ENCODE measurements at regions not wholly inside any gene's neighbourhood (a gene's known extent, or its start where the extent isn't known, plus 50 kb on each side); places are given as distances from the start of the nearest gene placed in this dataset.
"Not testable (repeated sequence)": the region's sequence is repeated elsewhere in the genome, so short reads cannot be mapped to it uniquely, and the experiment has no call there.

GRCh38 chr3:177624528-177625495, 427.5 kb upstream of the TBL1XR1 start:
- DNase-seq (ENCODE audit: low spot score): no peak

GRCh38 chr3:177626045-177626444, 428.8 kb upstream of the TBL1XR1 start:
- DNase-seq (ENCODE audit: low spot score): no peak

GRCh38 chr3:177628095-177628719, 430.9 kb upstream of the TBL1XR1 start:
- DNase-seq (ENCODE audit: low spot score): not testable (repeated sequence)

- DNase-seq (ENCODE audit: low spot score): no peak
These were observed 432.0 kb upstream of the TBL1XR1 start for GRCh38 chr3:177629276-177629675.

DNA sequence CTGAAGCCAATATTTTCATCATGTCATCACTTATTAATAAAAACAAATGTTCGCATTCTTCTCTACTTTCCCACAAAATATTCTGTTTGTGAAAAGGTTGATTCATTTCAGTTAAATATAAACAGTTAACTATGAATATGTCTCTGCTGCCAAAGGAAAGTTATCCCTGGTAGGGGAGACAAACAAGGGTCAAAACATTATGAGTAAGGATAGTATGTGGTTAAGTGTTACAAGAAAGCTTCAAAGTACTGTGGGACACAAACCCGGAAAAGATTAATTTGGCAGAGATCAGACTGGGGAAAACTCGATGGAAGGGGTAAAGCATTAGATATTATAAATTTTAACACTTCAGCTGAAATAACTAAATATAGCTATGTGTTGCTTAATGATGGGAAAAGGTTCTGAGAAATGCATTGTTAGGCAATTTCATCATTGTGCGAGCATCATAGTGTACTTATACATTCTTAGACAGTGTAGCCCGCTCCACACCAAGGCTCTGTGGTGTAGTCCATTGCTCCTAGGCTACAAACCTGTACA, 436.5 kb upstream of the TBL1XR1 start:
- peak; percentile 33 for DNase-seq (ENCODE audit: low spot score)

GRCh38 chr3:177635601-177636106, 438.4 kb upstream of the TBL1XR1 start:
- DNase-seq (ENCODE audit: low spot score): not testable (repeated sequence)

GRCh38 chr3:177640319-177640965, 443.2 kb upstream of the TBL1XR1 start:
- DNase-seq (ENCODE audit: low spot score): no peak

- DNase-seq (ENCODE audit: low spot score): no peak
These were observed 443.9 kb upstream of the TBL1XR1 start for GRCh38 chr3:177641206-177641605.

DNA sequence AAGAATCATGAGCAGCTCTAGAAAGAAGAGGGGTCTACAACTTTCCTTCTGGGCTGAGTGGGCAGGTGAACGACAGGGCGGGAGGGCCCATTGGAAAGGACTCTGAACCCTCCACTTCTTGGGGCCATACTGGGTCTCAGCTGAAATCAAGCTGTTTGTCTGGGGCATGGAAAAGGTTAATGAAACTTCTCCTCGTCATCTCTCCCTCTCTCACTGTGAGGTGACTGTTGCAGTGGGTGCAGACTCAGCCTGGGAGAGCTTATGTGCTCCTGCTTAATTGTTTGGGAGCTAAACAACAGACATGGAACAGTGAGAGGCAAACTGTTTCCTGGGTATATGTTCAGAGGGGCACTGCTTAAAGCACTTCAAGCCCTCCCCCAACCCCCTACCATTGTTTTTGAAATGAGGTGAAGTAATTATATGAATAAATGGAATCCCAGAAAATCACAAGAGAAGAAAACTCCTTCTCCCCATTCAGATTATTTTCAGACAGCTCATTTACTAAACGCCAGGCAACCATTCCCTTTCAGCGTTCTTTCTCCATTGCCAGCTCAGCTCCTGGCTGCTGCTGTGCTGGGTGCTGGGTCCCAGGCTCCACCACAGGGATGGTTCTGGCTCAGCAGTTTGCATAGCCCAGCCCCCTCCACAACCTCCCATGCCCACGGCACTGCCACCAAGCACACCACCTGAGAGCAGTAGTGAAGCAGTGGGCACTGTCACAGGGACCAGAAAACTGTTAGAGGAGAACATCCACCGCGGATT, 444.9 kb upstream of the TBL1XR1 start:
- DNase-seq (ENCODE audit: low spot score): no peak

GRCh38 chr3:177642804-177643125, 445.5 kb upstream of the TBL1XR1 start:
- no peak for DNase-seq (ENCODE audit: low spot score)

DNA sequence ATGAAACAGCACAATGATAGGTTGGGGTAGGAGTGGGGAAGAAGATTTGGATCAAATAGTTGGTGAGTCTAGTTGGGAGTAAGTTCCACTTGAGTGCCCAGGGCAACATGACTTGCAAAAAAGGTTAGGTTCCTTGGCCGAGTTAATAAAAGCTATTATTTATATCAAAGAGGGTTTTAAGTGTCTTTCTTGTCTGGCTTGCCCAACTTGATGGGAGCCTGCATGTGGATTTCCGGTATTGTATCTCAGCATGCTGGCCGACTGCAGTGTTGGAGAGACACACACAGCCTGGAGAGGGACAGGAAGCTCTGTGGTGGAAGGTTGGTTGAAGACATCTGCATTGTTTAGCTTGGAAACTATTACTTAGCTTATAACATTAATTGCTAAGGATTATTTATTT, 449.5 kb upstream of the TBL1XR1 start:
- DNase-seq (ENCODE audit: low spot score): no peak

- DNase-seq (ENCODE audit: low spot score): no peak
These were observed 450.1 kb upstream of the TBL1XR1 start for GRCh38 chr3:177647341-177647740.

GRCh38 chr3:177647876-177648275, 450.6 kb upstream of the TBL1XR1 start:
- DNase-seq (ENCODE audit: low spot score): no peak

- DNase-seq (ENCODE audit: low spot score): no peak
These were observed 455.4 kb upstream of the TBL1XR1 start for GRCh38 chr3:177652556-177653291.

GRCh38 chr3:177657243-177657642, 460.0 kb upstream of the TBL1XR1 start:
- no peak for DNase-seq (ENCODE audit: low spot score)

DNA sequence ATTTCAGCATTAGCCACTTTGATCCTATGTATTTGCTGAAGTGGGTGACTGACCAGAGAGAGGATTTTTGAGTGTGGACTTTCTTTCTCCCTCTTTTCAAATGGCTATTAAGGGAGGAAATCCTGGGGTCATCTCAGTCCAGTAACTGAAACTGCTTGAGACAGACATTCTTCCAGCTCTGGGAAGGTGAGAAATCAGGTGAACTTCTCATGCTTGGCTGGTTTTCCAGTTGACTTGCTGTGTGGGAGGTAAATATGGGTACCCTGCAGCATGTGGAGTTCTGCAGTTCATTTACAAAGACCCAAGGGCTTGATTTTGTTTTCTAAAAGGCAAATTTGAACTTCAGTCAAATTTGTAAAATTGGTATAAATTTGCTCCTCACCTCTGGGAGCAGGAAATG, 461.1 kb upstream of the TBL1XR1 start:
- no peak for DNase-seq (ENCODE audit: low spot score)

- DNase-seq (ENCODE audit: low spot score): not testable (repeated sequence)
These were observed 467.3 kb upstream of the TBL1XR1 start for GRCh38 chr3:177664380-177665103.

DNA sequence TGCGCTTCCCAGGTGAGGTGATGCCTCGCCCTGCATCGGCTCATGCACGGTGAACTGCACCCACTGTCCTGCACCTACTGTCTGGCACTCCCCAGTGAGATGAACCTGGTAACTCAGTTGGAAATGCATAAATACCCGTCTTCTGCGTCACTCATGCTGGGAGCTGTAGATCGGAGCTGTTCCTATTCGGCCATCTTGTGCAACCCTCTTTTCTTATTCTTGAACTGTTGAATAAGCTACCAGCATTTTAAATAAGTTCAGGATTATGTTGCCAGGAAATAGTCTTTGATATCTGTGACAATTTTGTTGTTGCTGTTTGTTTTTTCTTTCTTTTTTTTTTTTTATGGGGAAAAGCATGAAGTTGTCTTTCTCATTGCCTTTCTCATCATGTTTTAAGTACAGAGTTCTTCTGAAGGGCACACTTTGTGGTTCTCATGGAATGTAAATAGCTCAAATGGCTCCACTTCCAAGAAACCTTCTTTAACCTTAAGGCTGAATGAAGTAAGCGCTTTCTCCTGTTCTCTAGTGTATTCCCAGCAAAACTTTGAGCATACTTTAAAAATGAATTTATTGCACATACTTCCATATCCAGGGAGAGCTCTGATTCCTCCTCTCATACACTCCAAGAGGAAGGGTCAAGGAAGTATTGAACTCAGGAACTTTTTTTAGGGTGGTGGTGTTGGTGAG, 468.0 kb upstream of the TBL1XR1 start:
- DNase-seq (ENCODE audit: low spot score): no peak

DNA sequence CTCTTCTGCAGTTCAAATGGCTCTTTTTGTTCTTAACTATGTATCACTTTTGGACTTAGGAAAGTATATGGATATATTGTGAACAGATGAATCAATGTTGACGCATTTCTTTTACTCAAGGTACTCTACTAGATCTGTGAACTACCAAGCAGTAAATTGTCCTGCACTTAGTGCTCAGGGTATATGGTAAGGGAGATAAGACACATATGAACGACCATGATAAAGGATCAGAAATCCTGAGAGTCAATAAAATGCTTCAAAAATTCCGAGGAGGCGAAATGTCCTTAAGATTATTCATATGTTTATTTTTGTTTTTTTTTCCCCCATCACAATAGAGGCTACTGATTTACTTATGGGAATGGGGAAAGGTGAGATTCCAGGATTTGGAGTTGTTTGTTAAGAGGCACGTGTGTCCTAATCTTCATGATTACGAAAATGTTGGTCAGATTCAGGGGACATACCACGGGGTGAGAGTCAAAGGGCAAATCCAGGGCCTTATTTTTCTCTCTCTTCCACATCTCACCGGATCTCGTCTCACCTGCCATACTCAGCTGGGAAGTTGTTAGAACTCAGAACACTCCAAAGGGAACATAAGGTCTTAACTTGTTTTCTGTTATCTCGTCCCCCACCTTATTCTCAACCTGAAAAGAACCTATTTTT, 475.1 kb upstream of the TBL1XR1 start:
- DNase-seq (ENCODE audit: low spot score): no peak

All from AG20443 (cell line).